ENCODE measurements at regions not wholly inside any gene's neighbourhood (a gene's known extent, or its start where the extent isn't known, plus 50 kb on each side); places are given as distances from the start of the nearest gene placed in this dataset.

GRCh38 chr7:16061011-16061410, 360.3 kb downstream of the CRPPA start:
- DNase-seq (ENCODE audit: low read depth) = no peak
- TF ChIP-seq CTCF (IDR thresholded peaks at IDR 0.05; ENCODE audit: control insufficient read depth, extremely low read depth, insufficient read depth) = no peak
- no peak overlapping the region for H3K4me3 ChIP-seq (ENCODE audit: low read depth, low read length)

- no peak for TF ChIP-seq CTCF (IDR thresholded peaks at IDR 0.05; ENCODE audit: control insufficient read depth, extremely low read depth, insufficient read depth)
- DNase-seq (ENCODE audit: low read depth) = no peak
- no peak overlapping the region for H3K4me3 ChIP-seq (ENCODE audit: low read depth, low read length)
Measured at GRCh38 chr7:16060502-16060901, 360.8 kb downstream of the CRPPA start.

GRCh38 chr7:16055263-16055976, 365.9 kb downstream of the CRPPA start:
- no peak for TF ChIP-seq CTCF (IDR thresholded peaks at IDR 0.05; ENCODE audit: control insufficient read depth, extremely low read depth, insufficient read depth)

GRCh38 chr7:16051561-16052255, 365.2 kb upstream of the MEOX2 start:
- DNase-seq (ENCODE audit: low read depth) = no peak
- H3K4me3 ChIP-seq (ENCODE audit: low read depth, low read length) = no peak overlapping the region
- no peak for TF ChIP-seq CTCF (IDR thresholded peaks at IDR 0.05; ENCODE audit: control insufficient read depth, extremely low read depth, insufficient read depth)

More at GRCh38 chr7:16055263-16055976, 365.9 kb downstream of the CRPPA start:
- no peak overlapping the region for H3K4me3 ChIP-seq (ENCODE audit: low read depth, low read length)
- no peak for DNase-seq (ENCODE audit: low read depth)

GRCh38 chr7:16046041-16046440, 359.6 kb upstream of the MEOX2 start:
- no peak for DNase-seq (ENCODE audit: low read depth)
- no peak overlapping the region for H3K4me3 ChIP-seq (ENCODE audit: low read depth, low read length)
- no peak for TF ChIP-seq CTCF (IDR thresholded peaks at IDR 0.05; ENCODE audit: control insufficient read depth, extremely low read depth, insufficient read depth)

GRCh38 chr7:16045296-16045695, 358.8 kb upstream of the MEOX2 start:
- TF ChIP-seq CTCF (IDR thresholded peaks at IDR 0.05; ENCODE audit: control insufficient read depth, extremely low read depth, insufficient read depth) = no peak
- DNase-seq (ENCODE audit: low read depth) = no peak
- H3K4me3 ChIP-seq (ENCODE audit: low read depth, low read length) = no peak overlapping the region

Measured in LNCaP clone FGC (cell line).